Inflammatory macrophage treated with lipopolysaccharide for 4 hours (primary cell): ENCODE measurements at regions not wholly inside any gene's neighbourhood (a gene's known extent, or its start where the extent isn't known, plus 50 kb on each side); places are given as distances from the start of the nearest gene placed in this dataset.
A peak's percentile ranks its signal among the peaks of the same experiment; 100 is the strongest.

ENCODE experiments used
- DNase-seq: peaks from one replicate; pipeline ENCODE4 v3.0.0-alpha.2; 2020

- no peak for DNase-seq
These were observed 275.2 kb upstream of the DMAC1 start for GRCh38 chr9:8074713-8075286.

- DNase-seq, result no peak
These were observed 271.8 kb upstream of the DMAC1 start for GRCh38 chr9:8071445-8071798.

- DNase-seq, result no peak
These were observed 271.3 kb upstream of the DMAC1 start for GRCh38 chr9:8070779-8071444.

GRCh38 chr9:8062459-8062858 is 262.9 kb upstream of the DMAC1 start:
- no peak for DNase-seq

GRCh38 chr9:8053501-8053900 is 253.9 kb upstream of the DMAC1 start:
- no peak for DNase-seq

- no peak for DNase-seq
These were observed 253.4 kb upstream of the DMAC1 start for GRCh38 chr9:8052991-8053390.

GRCh38 chr9:8037745-8038144 is 238.2 kb upstream of the DMAC1 start:
- peak; percentile 2 for DNase-seq

- DNase-seq, result peak; percentile 27
These were observed 237.4 kb upstream of the DMAC1 start for GRCh38 chr9:8036914-8037524.

- no peak for DNase-seq
These were observed 234.2 kb upstream of the DMAC1 start for GRCh38 chr9:8033794-8034193.

- no peak for DNase-seq
These were observed 230.5 kb upstream of the DMAC1 start for GRCh38 chr9:8030095-8030494.

- no peak for DNase-seq
These were observed 227.8 kb upstream of the DMAC1 start for GRCh38 chr9:8027351-8027750.

- DNase-seq, result no peak
These were observed 226.0 kb upstream of the DMAC1 start for GRCh38 chr9:8025551-8025950.

- no peak for DNase-seq
These were observed 220.6 kb upstream of the DMAC1 start for GRCh38 chr9:8020186-8020585.

GRCh38 chr9:8019636-8020035 is 220.1 kb upstream of the DMAC1 start:
- DNase-seq, result no peak

GRCh38 chr9:8014997-8015682 is 215.6 kb upstream of the DMAC1 start:
- no peak for DNase-seq

GRCh38 chr9:8012986-8013385 is 213.4 kb upstream of the DMAC1 start:
- no peak for DNase-seq

GRCh38 chr9:8011974-8012373 is 212.4 kb upstream of the DMAC1 start:
- no peak for DNase-seq

GRCh38 chr9:7996558-7996957 is 197.0 kb upstream of the DMAC1 start:
- DNase-seq, result no peak

GRCh38 chr9:7988644-7989280 is 189.2 kb upstream of the DMAC1 start:
- no peak for DNase-seq

- DNase-seq, result no peak
These were observed 185.1 kb upstream of the DMAC1 start for GRCh38 chr9:7984692-7985091.

GRCh38 chr9:7984203-7984602 is 184.6 kb upstream of the DMAC1 start:
- DNase-seq, result no peak

- DNase-seq, result no peak
These were observed 183.9 kb upstream of the DMAC1 start for GRCh38 chr9:7983490-7983889.

GRCh38 chr9:7982907-7983306 is 183.3 kb upstream of the DMAC1 start:
- DNase-seq, result peak; percentile 5
